Fibroblast of the aortic adventitia (primary cell): ENCODE measurements at regions not wholly inside any gene's neighbourhood (a gene's known extent, or its start where the extent isn't known, plus 50 kb on each side); places are given as distances from the start of the nearest gene placed in this dataset.

ENCODE experiments used
- DNase-seq: peaks from one replicate; pipeline ENCODE4 v3.0.0-alpha.2; 2010; ENCODE audit warnings: low read depth
- H3K4me3 ChIP-seq: 2 replicates; pipeline ENCODE4 v1.5.1; 2011; ENCODE audit warnings: low read depth, mild to moderate bottlenecking, control low read depth, low read length, moderate library complexity
- CTCF ChIP-seq: IDR thresholded peaks from 2 replicates; pipeline ENCODE4 v1.5.1; 2011; ENCODE audit warnings: mild to moderate bottlenecking, low read length, control low read depth, inconsistent platforms; ENCODE audit not compliant: insufficient read depth

- no peak for DNase-seq
- no peak for TF ChIP-seq CTCF
- no peak overlapping the region for H3K4me3 ChIP-seq
Measured at GRCh38 chr9:26078706-26079105, 400.5 kb upstream of the TUSC1 start.

- no peak for TF ChIP-seq CTCF
- no peak for DNase-seq
- no peak overlapping the region for H3K4me3 ChIP-seq
Measured at GRCh38 chr9:26077860-26078259, 399.6 kb upstream of the TUSC1 start.

- no peak for DNase-seq
- H3K4me3 ChIP-seq: no peak overlapping the region
- TF ChIP-seq CTCF: no peak
Measured at GRCh38 chr9:26067608-26068007, 389.4 kb upstream of the TUSC1 start.

GRCh38 chr9:26066237-26066636, 388.0 kb upstream of the TUSC1 start:
- DNase-seq: no peak
- no peak overlapping the region for H3K4me3 ChIP-seq
- TF ChIP-seq CTCF: no peak

DNA sequence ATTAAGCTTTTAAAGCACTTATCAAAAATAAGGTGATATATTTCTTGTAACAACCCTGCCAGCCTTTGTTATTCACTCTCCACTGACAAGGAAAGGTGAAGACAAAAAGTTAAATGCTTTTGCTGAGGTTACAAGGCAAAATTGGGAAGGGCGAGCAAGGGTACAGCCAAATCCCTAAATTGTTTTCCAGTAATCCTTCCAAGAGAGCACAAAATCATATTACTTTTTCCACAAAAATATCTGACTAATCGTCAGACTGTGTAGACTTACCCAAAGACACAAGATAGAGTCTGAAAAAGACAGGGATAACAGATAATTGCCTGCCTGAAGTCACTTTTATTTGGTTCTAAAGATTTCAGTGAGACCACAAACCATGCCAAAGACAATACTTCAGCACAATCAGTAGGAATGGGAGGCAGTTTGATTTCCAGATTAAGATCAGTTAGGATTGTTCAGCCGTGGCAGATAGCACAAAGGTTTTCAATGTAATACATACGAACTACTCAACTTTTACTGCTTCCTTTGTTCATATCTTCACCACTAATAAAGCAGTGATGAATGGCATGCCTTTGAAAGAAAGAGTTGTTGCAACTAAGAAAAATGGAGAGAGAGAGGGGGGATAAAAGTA, 383.8 kb upstream of the TUSC1 start:
- H3K4me3 ChIP-seq: no peak overlapping the region
- TF ChIP-seq CTCF: no peak
- DNase-seq: no peak

DNA sequence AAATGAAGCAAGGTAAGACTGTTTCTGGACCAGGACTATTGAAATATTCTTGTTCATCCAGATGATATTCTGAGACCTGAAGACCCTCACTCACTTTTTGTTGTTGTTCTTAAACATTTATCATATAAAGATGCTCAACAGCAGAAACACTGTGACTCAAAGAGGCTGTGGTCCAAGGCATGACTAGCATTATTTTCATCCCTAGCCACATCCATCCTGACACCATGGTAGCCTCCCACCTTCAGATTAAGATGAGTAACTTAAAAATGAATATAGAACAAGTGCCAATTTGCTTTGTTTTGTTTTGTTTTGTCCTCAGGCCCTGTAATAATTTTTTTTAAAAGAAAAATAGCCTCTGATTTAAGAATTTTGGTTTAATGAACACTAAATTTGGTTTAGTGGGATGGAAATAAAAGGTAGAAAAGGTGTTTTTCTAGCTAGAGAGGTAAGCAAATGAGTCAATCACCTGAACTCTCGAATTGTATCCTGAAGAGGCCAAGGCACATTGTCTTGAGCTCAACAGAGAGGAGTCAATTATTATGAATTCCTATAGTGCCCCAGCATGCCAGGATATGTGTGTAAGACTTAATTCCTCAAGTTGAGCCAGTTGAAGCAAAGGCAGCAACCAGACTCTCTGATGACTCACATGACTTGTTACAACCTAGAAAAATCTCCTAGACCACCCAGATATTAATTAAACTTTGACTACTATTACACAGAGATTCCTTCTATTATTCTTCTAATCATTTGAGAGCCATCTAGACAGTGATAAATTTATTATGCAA, 380.1 kb upstream of the TUSC1 start:
- DNase-seq: no peak
- no peak for TF ChIP-seq CTCF
- H3K4me3 ChIP-seq: no peak overlapping the region
